Stimulated activated CD8-positive, alpha-beta memory T cell treated with anti-CD3 and anti-CD28 coated beads, Interleukin-4, amount 100 ng/mL, for 48 hours (primary cell): ENCODE measurements at regions not wholly inside any gene's neighbourhood (a gene's known extent, or its start where the extent isn't known, plus 50 kb on each side); places are given as distances from the start of the nearest gene placed in this dataset.

Experiments
- DNase-seq: peaks from one replicate; pipeline ENCODE4 v3.0.0-alpha.2; 2020

GRCh38 chr18:72174972-72175649 lies 369.0 kb downstream of the CBLN2 start:
- DNase-seq, result no peak

DNA sequence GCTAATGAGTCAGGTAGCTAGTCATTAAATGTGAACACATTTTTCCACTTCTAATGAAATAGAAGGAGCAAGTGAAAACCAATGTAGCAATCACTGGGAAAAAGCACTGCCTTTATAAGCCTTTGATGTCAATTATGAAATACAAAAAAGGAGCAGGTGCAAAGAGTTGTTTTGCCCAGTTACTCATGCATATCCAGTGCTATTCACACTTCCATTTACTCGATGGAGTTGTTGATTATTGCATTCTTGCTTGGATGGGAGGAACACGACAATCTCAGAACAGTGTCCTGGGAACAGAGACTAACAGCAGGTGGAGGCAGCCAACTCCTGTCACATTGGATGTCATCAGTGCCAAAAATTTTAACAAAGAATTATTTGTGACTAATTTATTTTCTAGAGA lies 372.5 kb downstream of the CBLN2 start:
- no peak for DNase-seq

- DNase-seq, result no peak
Observed at GRCh38 chr18:72161691-72162090, 382.5 kb downstream of the CBLN2 start.

DNA sequence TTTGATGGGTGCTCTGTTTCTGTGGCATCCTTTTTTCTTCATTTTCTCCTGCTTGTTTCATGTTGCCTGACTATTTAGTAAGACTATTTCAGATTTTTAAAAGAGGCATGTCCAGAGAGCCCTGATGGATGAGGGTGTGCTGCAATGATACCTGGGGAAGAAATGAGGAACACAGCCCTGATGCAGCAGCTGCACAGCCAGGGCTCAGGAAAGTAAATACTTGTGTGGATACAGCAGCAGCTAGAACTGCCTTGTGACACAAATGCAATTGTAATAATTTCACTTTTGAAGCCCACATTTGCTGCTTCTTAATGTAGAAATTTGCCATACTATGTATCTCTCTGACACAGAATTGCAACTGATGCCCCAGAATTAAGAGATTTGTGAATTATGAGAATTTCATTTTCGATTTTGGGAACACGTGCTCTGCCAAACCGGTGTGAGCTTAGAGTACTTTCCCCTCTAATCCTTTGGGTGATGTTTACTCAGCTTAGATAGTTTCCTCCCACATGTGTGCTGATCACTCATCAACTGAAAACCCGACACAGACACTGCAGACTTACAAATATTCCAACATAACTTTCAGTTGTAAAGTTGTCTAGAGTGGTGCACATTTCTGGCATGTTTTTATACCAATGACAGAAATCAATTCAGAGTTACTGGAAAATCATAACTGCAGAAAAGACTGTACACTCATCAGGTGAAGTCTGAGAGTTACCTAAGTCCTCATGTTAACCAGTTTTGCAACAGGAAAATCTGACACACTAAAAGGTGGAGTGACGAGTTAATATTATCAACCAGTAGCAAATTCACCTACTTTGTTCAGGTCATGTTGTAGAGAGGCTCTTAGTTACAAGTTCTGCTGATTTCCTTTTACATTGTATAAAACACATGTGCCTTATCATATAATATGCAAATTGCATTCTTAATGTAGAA lies 383.4 kb downstream of the CBLN2 start:
- DNase-seq, result no peak

- no peak for DNase-seq
Observed at GRCh38 chr18:72155327-72155726, 388.8 kb downstream of the CBLN2 start.

DNA sequence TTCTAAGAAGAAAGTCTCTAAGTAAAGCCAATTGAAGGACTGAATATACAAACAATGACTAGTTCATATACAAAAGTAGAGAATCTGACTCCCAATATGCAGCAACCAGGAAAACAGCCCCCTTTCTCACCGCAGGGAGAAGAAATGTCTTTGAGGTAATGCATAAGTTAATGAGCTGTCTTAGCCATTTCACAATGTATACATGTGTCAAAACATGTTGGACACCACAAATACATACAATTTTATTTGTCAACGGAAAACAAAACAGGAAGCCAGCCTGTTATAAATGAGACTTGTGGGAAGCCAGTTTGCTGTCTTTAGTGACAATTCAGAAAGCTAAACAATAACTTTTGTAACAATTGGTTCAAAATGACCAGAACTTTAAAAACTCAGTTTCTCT lies 389.2 kb downstream of the CBLN2 start:
- no peak for DNase-seq

- no peak for DNase-seq
Observed at GRCh38 chr18:72152935-72153334, 391.2 kb downstream of the CBLN2 start.

GRCh38 chr18:72147830-72148229 lies 396.3 kb downstream of the CBLN2 start:
- no peak for DNase-seq

DNA sequence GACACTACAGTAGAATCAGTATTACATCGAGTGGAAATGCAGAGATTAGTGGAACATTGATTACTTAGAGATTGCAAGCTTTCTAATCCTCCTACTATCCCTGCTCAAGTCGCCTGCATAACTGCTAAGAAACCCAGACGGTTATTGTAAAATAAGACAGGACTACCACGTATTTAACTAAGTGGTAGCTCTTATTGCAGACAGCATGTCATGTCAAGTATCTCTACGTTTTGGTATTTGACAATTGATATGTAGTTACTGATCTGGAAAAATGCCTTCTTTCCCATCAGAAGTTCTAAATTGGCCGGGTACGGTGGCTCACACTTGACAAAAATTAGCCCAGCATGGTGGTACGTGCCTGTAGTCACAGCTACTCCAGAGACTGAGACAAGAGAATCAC lies 404.1 kb downstream of the CBLN2 start:
- no peak for DNase-seq

DNA sequence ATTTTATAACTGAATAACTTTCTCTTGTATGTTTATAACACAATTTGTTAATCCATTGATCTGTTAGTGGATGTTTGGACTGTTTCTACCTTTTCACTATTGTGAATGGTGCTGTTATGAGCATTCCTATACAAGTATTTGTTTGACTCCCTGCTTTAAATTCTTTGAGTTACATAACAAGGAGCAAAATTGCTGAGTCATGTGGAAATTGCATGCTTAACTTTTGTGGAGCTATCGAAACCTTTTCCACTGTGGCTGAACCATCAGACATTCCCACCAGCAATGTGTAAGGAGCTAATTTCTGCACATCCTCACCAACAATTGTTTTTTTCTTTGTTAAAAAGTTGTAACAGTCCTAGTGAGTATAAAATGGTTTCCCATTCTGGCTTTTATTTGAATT lies 415.5 kb downstream of the CBLN2 start:
- DNase-seq, result no peak

GRCh38 chr18:72122103-72122502 lies 422.0 kb downstream of the CBLN2 start:
- no peak for DNase-seq

- DNase-seq, result no peak
Observed at GRCh38 chr18:72119082-72119481, 425.1 kb downstream of the CBLN2 start.

- no peak for DNase-seq
Observed at GRCh38 chr18:72114801-72115594, 429.1 kb downstream of the CBLN2 start.

DNA sequence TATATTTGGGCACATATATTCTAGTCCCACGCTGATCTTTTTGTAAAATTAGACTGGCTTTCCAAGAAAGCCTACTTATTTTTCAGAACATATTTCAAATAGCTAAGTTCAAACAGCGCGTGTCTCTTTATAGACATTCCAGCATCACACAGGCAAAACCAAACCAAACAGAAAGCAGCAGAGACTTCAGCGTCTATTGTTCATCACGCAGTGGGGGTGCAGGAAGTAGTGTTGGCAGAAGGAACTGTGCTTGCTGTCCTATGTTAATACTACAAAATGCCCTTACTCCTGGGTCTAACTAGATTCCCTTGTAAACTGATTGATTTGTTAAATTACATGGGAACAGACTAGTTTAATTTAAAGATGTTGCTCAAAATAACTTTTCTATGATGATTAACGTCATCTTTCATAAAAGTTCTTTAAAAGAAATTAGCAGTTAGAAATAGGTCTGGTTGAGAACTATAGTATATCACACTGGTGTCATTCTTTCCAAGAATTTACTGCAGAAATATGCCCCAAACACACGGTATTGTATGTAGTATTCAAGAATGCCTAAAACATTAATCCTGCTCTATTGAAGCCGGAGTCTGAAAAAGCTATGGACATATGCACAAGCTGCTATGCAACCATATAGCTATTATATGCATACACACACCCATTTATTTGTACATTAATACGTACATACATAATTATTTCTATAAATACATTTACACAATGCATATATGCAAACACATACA lies 436.3 kb downstream of the CBLN2 start:
- no peak for DNase-seq

DNA sequence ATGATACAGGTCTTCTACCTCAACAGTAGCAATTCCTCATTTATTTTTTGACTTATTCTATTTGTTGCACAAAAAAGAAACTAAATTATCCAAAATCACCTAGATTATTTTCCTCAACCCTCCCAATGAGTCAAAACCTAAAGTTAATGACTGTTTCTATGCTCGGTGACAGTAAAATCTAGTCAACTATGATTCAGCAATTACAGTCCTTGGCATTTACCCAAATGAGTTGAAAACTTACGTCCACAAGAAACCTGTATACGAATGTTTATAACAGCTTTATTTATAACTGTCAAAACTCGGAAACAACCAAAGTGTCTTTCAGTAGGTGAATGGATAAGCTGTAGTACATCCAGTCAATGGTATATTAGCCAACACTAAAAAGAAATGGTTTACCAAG lies 439.3 kb downstream of the CBLN2 start:
- DNase-seq, result no peak

DNA sequence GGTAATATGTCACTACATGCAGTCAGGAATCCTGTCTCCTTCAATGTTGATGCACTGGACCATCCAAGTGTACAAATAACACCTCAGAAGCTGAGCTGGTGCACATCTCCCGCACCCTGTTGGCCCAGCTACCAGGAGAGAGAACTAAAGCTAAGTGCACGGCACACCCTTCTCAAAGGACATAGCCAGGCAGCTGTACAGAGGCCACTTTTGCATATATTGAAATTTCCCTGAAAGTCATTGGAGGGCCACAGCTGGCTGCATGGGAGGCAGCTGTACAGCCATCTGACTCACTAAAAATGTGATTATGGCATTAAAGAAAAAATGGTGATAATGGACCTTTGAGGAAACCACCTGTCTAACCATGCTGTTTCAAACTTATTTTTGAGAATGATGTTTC lies 441.7 kb downstream of the CBLN2 start:
- DNase-seq, result no peak

DNA sequence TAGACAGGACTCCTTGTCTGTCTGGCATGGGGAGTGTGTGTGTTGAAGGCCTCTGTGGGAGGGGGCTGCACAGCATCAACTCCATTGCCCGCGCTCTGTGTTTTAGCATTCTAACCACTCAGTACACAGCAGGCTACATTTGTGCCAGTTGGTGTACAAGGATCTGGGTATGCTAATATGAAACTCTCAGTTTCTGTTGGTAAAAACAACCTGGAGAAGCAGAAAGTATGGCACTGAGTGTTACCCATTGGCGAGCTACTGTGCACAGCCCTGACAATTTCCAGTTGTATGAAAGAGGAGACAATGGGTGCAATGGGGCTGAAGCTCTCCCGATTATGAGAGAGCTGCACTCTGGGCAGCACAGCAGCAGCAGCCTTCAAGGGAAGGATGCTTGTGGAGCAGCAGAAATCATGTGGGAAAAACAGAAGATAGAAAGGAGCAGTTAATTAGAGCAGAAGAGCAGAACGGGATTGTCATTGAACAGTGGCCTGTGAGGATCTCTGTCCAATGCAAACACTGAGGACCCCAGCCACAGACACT lies 443.6 kb downstream of the CBLN2 start:
- DNase-seq, result no peak

DNA sequence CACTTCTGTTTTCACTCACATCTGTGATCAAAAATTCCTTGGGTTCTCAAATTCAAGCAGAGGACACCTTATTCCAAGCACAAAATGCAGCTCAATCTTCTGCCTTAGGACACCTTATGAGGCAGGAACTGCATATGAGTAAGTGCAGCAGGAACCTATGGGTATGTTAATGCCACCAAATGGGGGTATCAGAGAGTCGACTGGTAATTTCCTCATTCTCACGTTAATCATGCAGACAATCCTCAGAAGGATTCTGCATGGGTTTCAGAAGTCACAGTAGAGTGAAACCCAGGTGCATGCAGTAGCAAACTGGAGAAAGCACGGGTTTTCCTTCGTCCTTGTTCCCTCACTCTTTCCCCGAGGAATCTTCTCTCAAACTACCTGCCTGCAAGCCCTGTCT lies 452.8 kb downstream of the CBLN2 start:
- no peak for DNase-seq

- DNase-seq, result no peak
Observed at GRCh38 chr18:72089432-72089831, 454.7 kb downstream of the CBLN2 start.

GRCh38 chr18:72086421-72086820 lies 457.7 kb downstream of the CBLN2 start:
- DNase-seq, result no peak

DNA sequence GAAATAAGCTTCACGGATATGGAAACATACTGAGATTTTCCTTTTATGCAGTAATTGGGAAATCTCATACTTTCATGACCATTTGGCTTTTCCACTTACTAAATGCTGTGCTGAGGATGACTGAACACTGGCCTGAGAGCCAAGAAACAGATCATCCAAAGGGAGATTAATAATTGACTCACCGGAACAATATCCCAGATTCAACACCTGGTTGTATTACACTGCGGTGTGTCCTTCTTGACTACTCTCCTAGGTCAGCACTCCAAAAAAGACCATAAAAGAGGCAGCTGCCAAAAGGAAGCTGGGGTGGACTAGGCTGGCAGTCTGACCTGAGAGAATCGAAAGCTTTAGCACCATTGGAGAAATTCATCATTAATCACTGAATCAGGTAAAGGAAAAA lies 469.1 kb downstream of the CBLN2 start:
- DNase-seq, result no peak

DNA sequence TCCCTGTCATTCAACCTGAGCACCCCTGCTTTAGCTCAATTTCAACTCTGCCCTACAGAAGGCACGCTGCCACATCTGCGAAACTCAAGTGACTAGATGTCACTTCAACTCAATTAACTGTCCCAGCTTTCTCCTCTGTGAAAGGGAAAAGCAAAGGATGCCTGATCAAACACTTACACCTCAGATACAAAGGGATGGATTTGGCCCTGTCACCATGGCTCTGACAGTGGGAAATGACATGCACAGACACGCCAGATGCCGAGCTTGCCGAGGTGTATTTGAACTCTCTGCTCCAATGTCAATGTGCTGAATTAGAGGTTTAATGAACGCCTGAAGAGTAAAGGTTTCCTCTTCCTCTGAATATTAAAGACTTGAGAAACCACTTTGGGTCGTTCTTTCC lies 481.1 kb downstream of the CBLN2 start:
- no peak for DNase-seq

GRCh38 chr18:72058851-72059250 lies 485.3 kb downstream of the CBLN2 start:
- no peak for DNase-seq
